Adrenal gland (tissue), 9 donors: ENCODE measurements at regions not wholly inside any gene's neighbourhood (a gene's known extent, or its start where the extent isn't known, plus 50 kb on each side); places are given as distances from the start of the nearest gene placed in this dataset.

Experiments
- DNase-seq, 7 donors: peaks; one replicate each; pipeline ENCODE4 v3.0.0-alpha.2; 2019 to 2020
- H3K27ac ChIP-seq, 5 donors: fragments of 200-600 bp; sonication (generic) in 4 of 5; 1 replicate in 3 of 5; 2 replicates in 2 of 5; pipeline versions ENCODE4 v1.5.1 to v1.8.0; 2016 to 2020; ENCODE audit warnings: mild to moderate bottlenecking in 1 of 5
- H3K27me3 ChIP-seq: fragments of 200-600 bp; 2 replicates; pipeline ENCODE4 v1.8.0; 2021
- H3K36me3 ChIP-seq, 2 donors: fragments of 200-600 bp; replicated peaks in 1 of 2; 1 replicate in 1 of 2; 2 replicates in 1 of 2; pipeline versions ENCODE4 v1.5.1 to v1.8.0; 2018 to 2022
- H3K4me1 ChIP-seq, 2 donors: fragments of 200-600 bp; replicated peaks in 1 of 2; 1 replicate in 1 of 2; 2 replicates in 1 of 2; pipeline versions ENCODE4 v1.5.1 to v1.8.0; 2018 to 2021
- H3K4me3 ChIP-seq, 4 donors: fragments of 200-600 bp; sonication (generic) in 3 of 4; one replicate each; pipeline ENCODE4 v1.5.1; 2016 to 2018
- H3K9me3 ChIP-seq, 3 donors: fragments of 200-600 bp; sonication (generic) in 1 of 3; replicated peaks in 1 of 3; 1 replicate in 2 of 3; 2 replicates in 1 of 3; pipeline versions ENCODE4 v1.5.1 to v1.8.0; 2016 to 2021
- CTCF ChIP-seq, 6 experiments: fragments of 450-650 bp in 4 of 6; fragments of 200-600 bp in 2 of 6; sonication (generic) in 1 of 6; IDR thresholded peaks; 1 replicate in 5 of 6; 2 replicates in 1 of 6; pipeline versions ENCODE4 v1.5.1 to v1.8.0; 2016 to 2021; ENCODE audit warnings: antibody characterized with exemption in 6 of 6, mild to moderate bottlenecking in 2 of 6, moderate library complexity in 1 of 6
- POLR2A ChIP-seq, 2 donors: fragments of 450-650 bp; IDR thresholded peaks; one replicate each; pipeline ENCODE4 v1.6.1; 2017; ENCODE audit warnings: antibody characterized with exemption in 2 of 2, mild to moderate bottlenecking in 2 of 2, moderate library complexity in 1 of 2
- WGBS, 4 donors: extraction: QIAGEN DNeasy Blood & Tissue Kit in 2 of 4; methylation state at CpG; one replicate each; pipeline versions ENCODE4 v1.1.5 to v1.1.7; 2013 to 2017; 5-methylcytosine and 5-hydroxymethylcytosine counted together
- intact Hi-C, 2 donors: fragments of 100-400 bp; cut with DNase I; formaldehyde crosslinking; loops; one replicate each; pipeline versions ENCODE4 v1.14.1 to v1.15.0; 2022 to 2023
- donor health status: healthy with polysubstance abuse.
- donor health status: Bipolar disorder and iron deficiency.
- donor health status: DM: yes; HTN: yes; CAD: no.
- donor health status: DM: no; HTN: no; CAD: no.
- donor health status: DM: no; HTN: no; CAD: no.

GRCh38 chr9:86521977-86522376 lies 167.8 kb upstream of the TUT7 start:
- H3K4me3 ChIP-seq = no peak overlapping the region
- H3K27me3 ChIP-seq = no peaks in the 10 kb centered on the region
- H3K9me3 ChIP-seq = no peaks in the 10 kb centered on the region
- H3K4me1 ChIP-seq = no peaks in the 10 kb centered on the region
- no peak for TF ChIP-seq POLR2A (IDR thresholded peaks at IDR 0.05)
- no peak for TF ChIP-seq CTCF (IDR thresholded peaks at IDR 0.05)
- H3K36me3 ChIP-seq = no peaks in the 10 kb centered on the region
- no peak overlapping the region for H3K27ac ChIP-seq
- intact Hi-C loops = no loop called here
- peak in 2 of 7 donors; percentile 20 to 38 for DNase-seq
- 80 to 85% (median 82%) methylated on average over 5 of the region's 5 CpGs for WGBS, 4 donors

- TF ChIP-seq POLR2A (IDR thresholded peaks at IDR 0.05) = no peak
- TF ChIP-seq CTCF (IDR thresholded peaks at IDR 0.05) = no peak
- H3K9me3 ChIP-seq = no peaks in the 10 kb centered on the region
- intact Hi-C loops = no loop called here
- no peaks in the 10 kb centered on the region for H3K27me3 ChIP-seq
- H3K4me1 ChIP-seq = no peaks in the 10 kb centered on the region
- no peak overlapping the region for H3K27ac ChIP-seq
- no peak overlapping the region for H3K4me3 ChIP-seq
- WGBS, 4 donors = 82 to 95% (median 91%) methylated on average over 4 of the region's 4 CpGs
- H3K36me3 ChIP-seq = no peaks in the 10 kb centered on the region
- DNase-seq = no peak
Measured at GRCh38 chr9:86521322-86521721, 167.1 kb upstream of the TUT7 start.

- no peaks in the 10 kb centered on the region for H3K9me3 ChIP-seq
- H3K36me3 ChIP-seq = no peaks in the 10 kb centered on the region
- no peaks in the 10 kb centered on the region for H3K27me3 ChIP-seq
- H3K27ac ChIP-seq = no peak overlapping the region
- TF ChIP-seq CTCF (IDR thresholded peaks at IDR 0.05) (no peak), POLR2A (IDR thresholded peaks at IDR 0.05) (no peak)
- no peak for DNase-seq
- no peak overlapping the region for H3K4me3 ChIP-seq
- intact Hi-C loops = no loop called here
- no peaks in the 10 kb centered on the region for H3K4me1 ChIP-seq
Measured at GRCh38 chr9:86519066-86519615, 164.9 kb upstream of the TUT7 start.

- Histone ChIP-seq H3K27me3 (no peaks in the 10 kb centered on the region), H3K36me3 (no peaks in the 10 kb centered on the region), H3K4me1 (no peaks in the 10 kb centered on the region), H3K4me3 (no peak overlapping the region), H3K9me3 (no peaks in the 10 kb centered on the region), H3K27ac (no peak overlapping the region)
- WGBS, 4 donors = 43 to 75% (median 56%) methylated on average over 1 of the region's 1 CpG
- TF ChIP-seq CTCF (IDR thresholded peaks at IDR 0.05) = no peak
- TF ChIP-seq POLR2A (IDR thresholded peaks at IDR 0.05) = no peak
- intact Hi-C loops = no loop called here
- no peak for DNase-seq
Measured at GRCh38 chr9:86517475-86517874, 163.3 kb upstream of the TUT7 start.
